Endothelial cell of umbilical vein (primary cell): ENCODE measurements at regions not wholly inside any gene's neighbourhood (a gene's known extent, or its start where the extent isn't known, plus 50 kb on each side); places are given as distances from the start of the nearest gene placed in this dataset. TPM values are rescaled to one million over a fixed set of nuclear protein-coding genes. Genes with fewer than 3 reads are reported as not detected.

Experiments
- BruUV-seq: library from RNA; stranded (reverse); fragments of 400-500 nt; replicated peaks from 2 replicates; lab custom pipeline; 2021; lab: Mats Ljungman, UMichigan
- CTCF ChIA-PET: fragments of 300-600, 350-600 bp; sonication (Branson Sonifier 250); formaldehyde crosslinking; loops from one replicate; lab custom pipeline; 2021; ENCODE audit warnings: antibody characterized with exemption, inconsistent platforms; lab: Charles Lee
- POLR2A ChIA-PET: fragments of 300-600, 350-600 bp; sonication (Branson Sonifier 250); formaldehyde crosslinking; loops from one replicate; lab custom pipeline; 2021; ENCODE audit warnings: antibody characterized with exemption, inconsistent platforms; lab: Charles Lee
- DNase-seq: peaks from one replicate; pipeline ENCODE4 v3.0.0-alpha.2; 2011; ENCODE audit warnings: low read depth, low spot score
- FAIRE-seq: peaks from 2 replicates; lab custom pipeline; 2011; peaks lifted over from hg19 to GRCh38; lab: Jason Lieb, UNC
- H2AFZ ChIP-seq: 2 replicates; pipeline ENCODE4 v1.6.0; 2012; ENCODE audit warnings: low read depth, low read length, control low read depth, inconsistent platforms
- H3K27ac ChIP-seq: 2 replicates; pipeline ENCODE4 v1.5.1; 2011; ENCODE audit warnings: low read depth, mild to moderate bottlenecking, control low read depth, low read length, moderate library complexity; ENCODE audit not compliant: insufficient read depth
- H3K27me3 ChIP-seq, 2 experiments: 2 replicates each; pipeline versions ENCODE4 v1.6.0 to v1.6.1; 2011; ENCODE audit warnings: low read length in 2 of 2, mixed read lengths in 1 of 2; ENCODE audit not compliant: control insufficient read depth in 2 of 2, insufficient read depth in 2 of 2
- H3K36me3 ChIP-seq, 2 experiments: 2 replicates in 1 of 2; 3 replicates in 1 of 2; pipeline ENCODE4 v1.5.1; 2011; ENCODE audit warnings: low read length in 2 of 2, mild to moderate bottlenecking in 1 of 2, moderate library complexity in 1 of 2; ENCODE audit not compliant: control insufficient read depth in 2 of 2, insufficient read depth in 2 of 2; ENCODE audit errors: extremely low read depth in 1 of 2
- H3K4me1 ChIP-seq: 3 replicates; pipeline ENCODE4 v1.5.1; 2011; ENCODE audit warnings: mild to moderate bottlenecking, low read length; ENCODE audit not compliant: control insufficient read depth, insufficient read depth; ENCODE audit errors: extremely low read depth
- H3K4me2 ChIP-seq: 2 replicates; pipeline ENCODE4 v1.6.1; 2011; ENCODE audit warnings: low read length, control low read depth, mixed read lengths; ENCODE audit not compliant: insufficient read depth
- H3K4me3 ChIP-seq, 3 experiments: fragments of 200-600 bp in 1 of 3; sonication (generic), shearing (Covaris generic) in 1 of 3; replicated peaks in 1 of 3; 2 replicates each; pipeline ENCODE4 v1.5.1; 2011 to 2016; ENCODE audit warnings: control low read depth in 3 of 3, low read length in 3 of 3, mild to moderate bottlenecking in 2 of 3, inconsistent platforms in 1 of 3, low read depth in 1 of 3, moderate library complexity in 1 of 3; ENCODE audit not compliant: insufficient read depth in 1 of 3
- H3K79me2 ChIP-seq: 2 replicates; pipeline ENCODE4 v1.6.0; 2012; ENCODE audit warnings: low read length, inconsistent platforms; ENCODE audit not compliant: control insufficient read depth, insufficient read depth
- H3K9ac ChIP-seq: replicated peaks from 2 replicates; pipeline ENCODE3; 2011; ENCODE audit warnings: low read length, control low read depth; ENCODE audit not compliant: insufficient read depth; ENCODE audit errors: extremely low read depth
- H3K9me1 ChIP-seq: replicated peaks from 3 replicates; pipeline ENCODE4 v1.6.0; 2011; ENCODE audit warnings: mild to moderate bottlenecking, low read length; ENCODE audit not compliant: control insufficient read depth, insufficient read depth; ENCODE audit errors: extremely low read depth
- H3K9me3 ChIP-seq: replicated peaks from 2 replicates; pipeline ENCODE4 v1.5.1; 2012; ENCODE audit warnings: low read length, inconsistent platforms; ENCODE audit not compliant: control insufficient read depth, insufficient read depth
- H4K20me1 ChIP-seq: replicated peaks from 2 replicates; pipeline ENCODE3; 2011; ENCODE audit warnings: mild to moderate bottlenecking, low read length; ENCODE audit not compliant: control insufficient read depth, insufficient read depth; ENCODE audit errors: extremely low read depth
- CTCF ChIP-seq, 2 donors: IDR thresholded peaks; 1 replicate in 1 of 2; 2 replicates in 1 of 2; pipeline ENCODE4 v1.5.1; 2011; ENCODE audit warnings: low read length in 2 of 2, mild to moderate bottlenecking in 2 of 2, moderate library complexity in 2 of 2, control low read depth in 1 of 2, inconsistent platforms in 1 of 2, low read depth in 1 of 2; ENCODE audit not compliant: insufficient read depth in 1 of 2; ENCODE audit errors: extremely low read depth in 1 of 2
- GATA2 ChIP-seq: IDR thresholded peaks from 2 replicates; pipeline ENCODE4 v1.7.0; 2011; ENCODE audit warnings: low read depth, mild to moderate bottlenecking, moderate library complexity, mixed read lengths, low read length; ENCODE audit not compliant: insufficient read length, insufficient read depth
- JUN ChIP-seq: IDR thresholded peaks from 2 replicates; pipeline ENCODE4 v1.6.1; 2011; ENCODE audit warnings: borderline replicate concordance, low read depth; ENCODE audit not compliant: insufficient read length, insufficient read depth
- MYC ChIP-seq: IDR thresholded peaks from one replicate; pipeline ENCODE4 v1.6.1; 2011; ENCODE audit warnings: mild to moderate bottlenecking, low read depth, low read length
- POLR2A ChIP-seq: IDR thresholded peaks from 2 replicates; pipeline ENCODE4 v1.6.1; 2012; ENCODE audit warnings: low read depth, mild to moderate bottlenecking, control low read depth, low read length
- dilution Hi-C: fragments of 300-500 bp; cut with MboI; formaldehyde crosslinking; loops from one replicate; pipeline ENCODE4 v1.15.0; 2019; ENCODE audit warnings: low sequenced_read_pairs; ENCODE audit not compliant: extremely low pct_ligation_motif_present
- intact Hi-C: fragments of 100-400 bp; cut with micrococcal nuclease; formaldehyde crosslinking; loops from one replicate; pipeline ENCODE4 v1.10.0; 2022
- small RNA-seq: library from RNA; depleted of rRNA; stranded (forward); fragments of <200 nt; gene quantifications from one replicate; pipeline ENCODE3, GENCODE V24; 2012; ENCODE audit warnings: low replicate concordance, low read depth; ENCODE audit not compliant: insufficient read depth, insufficient read length

- H3K27ac ChIP-seq: no peak overlapping the region
- no peak for FAIRE-seq
- no peak overlapping the region for H3K4me2 ChIP-seq
- TF ChIP-seq MYC: no peak
- TF ChIP-seq POLR2A: no peak
- no peak for TF ChIP-seq CTCF (IDR thresholded peaks at IDR 0.05; ENCODE audit: extremely low read depth in 1 of 2, insufficient read depth in 1 of 2, low read depth in 1 of 2, low read length in 2 of 2)
- TF ChIP-seq GATA2: no peak
- no peak for TF ChIP-seq JUN
- no TSS peak for BruUV-seq
- H3K9ac ChIP-seq: no peak overlapping the region
- no peak for DNase-seq
- H3K27me3 ChIP-seq: no peaks in the 10 kb centered on the region
- no peaks in the 10 kb centered on the region for H3K79me2 ChIP-seq
- no peak overlapping the region for H2AFZ ChIP-seq
- H4K20me1 ChIP-seq: no peaks in the 10 kb centered on the region
- no peaks in the 10 kb centered on the region for H3K4me1 ChIP-seq
- H3K4me3 ChIP-seq: no peak overlapping the region
- H3K36me3 ChIP-seq: no peaks in the 10 kb centered on the region
- intact Hi-C loops: no loop called here
- ChIA-PET CTCF (no interaction called here), POLR2A (no interaction called here)
- no peaks in the 10 kb centered on the region for H3K9me1 ChIP-seq
- dilution Hi-C loops: no loop called here
- no peaks in the 10 kb centered on the region for H3K9me3 ChIP-seq
These were observed 51.7 kb upstream of the HSF2 start for GRCh38 chr6:122347751-122348150.

Small RNA genes in the stretch of these regions (small RNA-seq; reads per million reads assigned to genes)
- gene AL603865.2 (not detected), gene RNU1-18P (not detected), gene RNU2-8P (not detected), gene RNU4-76P (not detected)
